VCaP (cell line): ENCODE measurements at regions not wholly inside any gene's neighbourhood (a gene's known extent, or its start where the extent isn't known, plus 50 kb on each side); places are given as distances from the start of the nearest gene placed in this dataset.

Experiments used
- H3K27ac ChIP-seq: fragments of 450-650 bp; 2 replicates; pipeline ENCODE4 v1.5.1; 2017
- TF ChIP-seq, protein P1 (sequence below): fragments of 450-650 bp; conservative IDR thresholded peaks from 2 replicates; pipeline ENCODE4 v1.5.1; 2017; ENCODE audit warnings: mild to moderate bottlenecking, moderate library complexity

- TF ChIP-seq, protein P1, sequence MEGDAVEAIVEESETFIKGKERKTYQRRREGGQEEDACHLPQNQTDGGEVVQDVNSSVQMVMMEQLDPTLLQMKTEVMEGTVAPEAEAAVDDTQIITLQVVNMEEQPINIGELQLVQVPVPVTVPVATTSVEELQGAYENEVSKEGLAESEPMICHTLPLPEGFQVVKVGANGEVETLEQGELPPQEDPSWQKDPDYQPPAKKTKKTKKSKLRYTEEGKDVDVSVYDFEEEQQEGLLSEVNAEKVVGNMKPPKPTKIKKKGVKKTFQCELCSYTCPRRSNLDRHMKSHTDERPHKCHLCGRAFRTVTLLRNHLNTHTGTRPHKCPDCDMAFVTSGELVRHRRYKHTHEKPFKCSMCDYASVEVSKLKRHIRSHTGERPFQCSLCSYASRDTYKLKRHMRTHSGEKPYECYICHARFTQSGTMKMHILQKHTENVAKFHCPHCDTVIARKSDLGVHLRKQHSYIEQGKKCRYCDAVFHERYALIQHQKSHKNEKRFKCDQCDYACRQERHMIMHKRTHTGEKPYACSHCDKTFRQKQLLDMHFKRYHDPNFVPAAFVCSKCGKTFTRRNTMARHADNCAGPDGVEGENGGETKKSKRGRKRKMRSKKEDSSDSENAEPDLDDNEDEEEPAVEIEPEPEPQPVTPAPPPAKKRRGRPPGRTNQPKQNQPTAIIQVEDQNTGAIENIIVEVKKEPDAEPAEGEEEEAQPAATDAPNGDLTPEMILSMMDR, result no peak
- no peak overlapping the region for H3K27ac ChIP-seq
Measured at GRCh38 chr3:10615715-10616114, 110.3 kb upstream of the ATP2B2 start.

- H3K27ac ChIP-seq, result no peak overlapping the region
- TF ChIP-seq, protein P1, result no peak
Measured at GRCh38 chr3:10616321-10616720, 110.9 kb upstream of the ATP2B2 start.

GRCh38 chr3:10619989-10620832 lies 114.8 kb upstream of the ATP2B2 start:
- TF ChIP-seq, protein P1, result no peak
- H3K27ac ChIP-seq, result no peak overlapping the region

- H3K27ac ChIP-seq, result no peak overlapping the region
- TF ChIP-seq, protein P1, result no peak
Measured at GRCh38 chr3:10620833-10621082, 115.4 kb upstream of the ATP2B2 start.

GRCh38 chr3:10623578-10624275 lies 118.3 kb upstream of the ATP2B2 start:
- H3K27ac ChIP-seq, result no peak overlapping the region

DNA sequence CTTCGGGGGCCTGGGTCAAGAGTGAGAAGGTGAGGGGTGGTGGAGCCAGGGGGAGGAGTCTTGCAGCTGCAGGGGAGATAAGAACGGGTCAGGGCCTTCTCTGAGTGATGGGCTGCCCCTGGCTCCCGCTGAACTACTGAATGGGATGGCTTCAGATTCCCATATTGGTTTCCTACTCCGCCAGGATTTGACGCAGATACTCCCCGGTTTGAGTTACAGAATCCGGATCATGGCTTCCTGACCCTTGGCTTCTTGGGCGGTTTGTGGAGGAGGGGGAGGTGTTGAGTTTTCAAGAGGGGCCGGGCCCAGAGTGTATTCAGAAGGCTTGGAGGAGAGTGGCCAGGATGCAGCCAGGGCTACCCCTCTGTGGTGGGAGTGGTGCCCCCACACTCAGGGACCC lies 119.9 kb upstream of the ATP2B2 start:
- TF ChIP-seq, protein P1, result no peak

More at GRCh38 chr3:10623578-10624275, 118.3 kb upstream of the ATP2B2 start:
- TF ChIP-seq, protein P1, result no peak

DNA sequence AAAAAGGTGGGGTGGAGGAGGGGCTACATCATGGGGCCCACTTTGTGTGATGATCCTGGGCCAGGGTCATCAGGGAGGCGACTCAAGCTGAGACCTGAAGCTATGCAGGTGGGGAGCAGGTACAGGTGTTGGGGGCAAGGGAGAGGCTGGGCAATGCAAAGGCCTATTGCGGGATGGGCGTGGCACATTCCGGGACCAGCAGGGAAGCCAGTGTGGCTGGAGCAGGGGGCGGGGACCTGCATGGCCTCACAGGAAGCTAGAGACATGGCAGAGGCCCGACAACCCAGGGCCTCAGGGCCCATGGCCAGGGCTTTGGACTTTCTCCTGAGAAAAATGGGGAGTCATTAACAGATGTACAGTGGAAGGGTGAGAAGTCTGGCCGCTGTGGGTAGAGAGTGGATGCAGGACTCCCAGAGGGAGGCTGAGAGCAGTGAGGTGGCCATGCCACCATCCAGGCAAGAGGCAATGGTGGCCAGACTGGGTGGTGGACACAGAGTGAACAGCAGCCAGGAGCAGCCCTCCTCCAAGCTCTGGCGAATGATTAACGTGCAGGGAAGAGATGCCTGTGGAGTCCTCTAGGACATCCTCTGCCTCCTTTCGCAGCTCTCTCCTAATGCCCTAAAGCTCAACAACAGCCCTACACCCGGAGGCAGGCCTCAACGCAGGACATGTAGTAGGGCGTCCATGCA lies 122.6 kb upstream of the ATP2B2 start:
- H3K27ac ChIP-seq, result no peak overlapping the region; the same call in 1 of the 2 replicates
- TF ChIP-seq, protein P1, result no peak

More for the DNA sequence above, 119.9 kb upstream of the ATP2B2 start:
- no peak overlapping the region for H3K27ac ChIP-seq
